Fibroblast of villous mesenchyme (primary cell): ENCODE measurements at regions not wholly inside any gene's neighbourhood (a gene's known extent, or its start where the extent isn't known, plus 50 kb on each side); places are given as distances from the start of the nearest gene placed in this dataset.

Experiments
- DNase-seq: peaks from one replicate; pipeline ENCODE4 v3.0.0-alpha.2; 2010; ENCODE audit warnings: low read depth
- H3K4me3 ChIP-seq: 2 replicates; pipeline ENCODE4 v1.5.1; 2011; ENCODE audit warnings: low read depth, mild to moderate bottlenecking, low read length
- TF ChIP-seq, protein P1 (sequence below): IDR thresholded peaks from 2 replicates; pipeline ENCODE4 v1.5.1; 2012; ENCODE audit warnings: low read depth, mild to moderate bottlenecking, low read length; ENCODE audit not compliant: insufficient read depth

DNA sequence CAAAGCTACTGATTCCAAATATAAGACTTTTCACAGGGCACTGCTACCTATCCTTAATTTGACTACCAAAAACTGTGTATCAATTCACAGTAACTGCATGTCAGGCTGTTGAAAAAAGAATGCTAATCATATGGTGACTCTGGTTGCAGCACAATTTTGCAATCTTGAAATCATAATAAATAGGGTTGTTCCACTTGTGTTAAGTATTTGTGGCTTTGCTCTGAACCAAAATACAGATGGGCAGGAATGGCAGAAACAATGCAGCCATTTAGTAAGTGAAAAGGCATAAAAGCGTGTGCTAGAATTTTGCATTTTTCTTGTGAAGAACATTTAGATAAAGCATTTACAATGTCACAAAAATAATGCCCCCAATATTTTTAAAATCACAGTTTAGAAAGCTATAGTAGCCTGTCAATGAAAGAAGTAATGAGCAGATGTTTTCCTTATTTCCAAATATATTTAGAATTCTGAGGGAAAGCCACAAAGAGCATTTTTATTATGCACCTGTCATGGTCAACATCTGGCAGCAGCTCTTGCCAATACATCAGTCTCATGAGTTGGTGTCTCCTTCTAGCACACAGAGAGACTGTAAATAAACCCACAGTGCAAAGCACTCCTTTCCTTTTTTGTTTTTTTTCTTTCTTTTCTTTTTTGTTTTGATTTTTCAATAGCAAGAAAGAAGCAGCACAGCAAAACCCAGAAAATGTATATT lies 54.8 kb upstream of the PAM start:
- DNase-seq, result no peak
- H3K4me3 ChIP-seq, result no peak overlapping the region
- TF ChIP-seq, protein P1, sequence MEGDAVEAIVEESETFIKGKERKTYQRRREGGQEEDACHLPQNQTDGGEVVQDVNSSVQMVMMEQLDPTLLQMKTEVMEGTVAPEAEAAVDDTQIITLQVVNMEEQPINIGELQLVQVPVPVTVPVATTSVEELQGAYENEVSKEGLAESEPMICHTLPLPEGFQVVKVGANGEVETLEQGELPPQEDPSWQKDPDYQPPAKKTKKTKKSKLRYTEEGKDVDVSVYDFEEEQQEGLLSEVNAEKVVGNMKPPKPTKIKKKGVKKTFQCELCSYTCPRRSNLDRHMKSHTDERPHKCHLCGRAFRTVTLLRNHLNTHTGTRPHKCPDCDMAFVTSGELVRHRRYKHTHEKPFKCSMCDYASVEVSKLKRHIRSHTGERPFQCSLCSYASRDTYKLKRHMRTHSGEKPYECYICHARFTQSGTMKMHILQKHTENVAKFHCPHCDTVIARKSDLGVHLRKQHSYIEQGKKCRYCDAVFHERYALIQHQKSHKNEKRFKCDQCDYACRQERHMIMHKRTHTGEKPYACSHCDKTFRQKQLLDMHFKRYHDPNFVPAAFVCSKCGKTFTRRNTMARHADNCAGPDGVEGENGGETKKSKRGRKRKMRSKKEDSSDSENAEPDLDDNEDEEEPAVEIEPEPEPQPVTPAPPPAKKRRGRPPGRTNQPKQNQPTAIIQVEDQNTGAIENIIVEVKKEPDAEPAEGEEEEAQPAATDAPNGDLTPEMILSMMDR, result no peak

DNA sequence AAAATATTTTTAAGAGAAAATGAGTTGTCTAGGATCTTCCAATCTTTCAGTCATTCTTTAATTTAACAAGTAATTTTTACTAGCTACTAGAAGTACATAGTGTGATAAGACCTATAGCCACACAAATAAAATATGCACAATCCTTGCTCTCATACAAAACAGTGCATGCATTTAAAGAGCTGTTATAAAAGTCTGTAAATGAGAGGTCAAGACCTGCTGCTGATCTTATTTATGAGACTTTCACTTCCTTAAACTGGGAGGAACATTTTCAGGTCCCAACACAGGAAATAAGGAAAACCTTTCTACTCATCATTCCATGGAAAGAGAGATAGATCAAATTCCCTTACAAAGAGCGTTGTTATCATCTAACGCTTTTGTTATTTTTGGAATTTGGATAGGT lies 54.2 kb upstream of the PAM start:
- DNase-seq, result no peak
- no peak overlapping the region for H3K4me3 ChIP-seq
- TF ChIP-seq, protein P1, result no peak

DNA sequence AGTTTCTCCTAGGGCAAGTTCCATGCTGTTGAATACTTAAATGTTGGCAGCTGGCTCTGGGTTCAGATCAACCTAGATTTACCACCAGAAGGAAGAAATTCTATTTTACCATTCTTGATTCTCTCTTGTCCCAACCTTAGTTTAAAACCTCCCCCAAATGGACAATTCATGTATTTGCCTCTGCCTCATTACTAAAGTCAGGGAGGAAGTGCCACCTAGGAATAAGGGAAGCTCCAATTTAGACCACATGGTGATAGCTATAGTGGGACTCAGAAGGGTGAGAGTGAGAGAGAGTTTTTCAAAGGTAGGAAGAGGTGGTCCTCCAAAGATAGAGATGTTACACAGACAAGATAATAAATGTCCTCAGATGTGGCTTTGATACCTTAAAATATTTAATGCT lies 53.4 kb upstream of the PAM start:
- TF ChIP-seq, protein P1, result no peak
- no peak overlapping the region for H3K4me3 ChIP-seq
- DNase-seq, result no peak
